IMR-90 (cell line): ENCODE measurements at regions not wholly inside any gene's neighbourhood (a gene's known extent, or its start where the extent isn't known, plus 50 kb on each side); places are given as distances from the start of the nearest gene placed in this dataset.

Experiments
- ATAC-seq: fragments of 200-7000 bp; cut with Tn5 transposase; 2 replicates; pipeline ENCODE4 v1.9.1; 2020; ENCODE audit warnings: low read depth, mild to moderate bottlenecking, moderate library complexity
- BruUV-seq: library from RNA; stranded (reverse); fragments of 400-500 nt; replicated peaks from 2 replicates; lab custom pipeline; 2021; lab: Mats Ljungman, UMichigan
- CTCF ChIA-PET: fragments of 300-600 bp; formaldehyde crosslinking; extraction: SDS; loops from one replicate; lab custom pipeline; 2021; ENCODE audit warnings: antibody characterized with exemption; lab: Yijun Ruan, JAX
- POLR2A ChIA-PET: fragments of 300-600 bp; sonication (Branson Sonifier 250); formaldehyde crosslinking; loops from one replicate; lab custom pipeline; 2022; ENCODE audit warnings: antibody characterized with exemption; ENCODE audit not compliant: unreplicated experiment; lab: Charles Lee
- DNase-seq: peaks from one replicate; pipeline ENCODE4 v3.0.0; 2013
- H2AFZ ChIP-seq: replicated peaks from 2 replicates; pipeline ENCODE3; 2013; ENCODE audit warnings: low read length, mild to moderate bottlenecking; ENCODE audit not compliant: poor library complexity
- H2AK5ac ChIP-seq: 2 replicates; pipeline ENCODE4 v1.6.1; 2013; ENCODE audit warnings: low read depth, low read length, inconsistent platforms
- H2AK9ac ChIP-seq: replicated peaks from 2 replicates; pipeline ENCODE3; 2013; ENCODE audit warnings: mild to moderate bottlenecking, low read depth, low read length, moderate library complexity; ENCODE audit not compliant: poor library complexity
- H2BK120ac ChIP-seq: 2 replicates; pipeline ENCODE4 v1.6.1; 2013; ENCODE audit warnings: low read depth, low read length, inconsistent platforms
- H2BK15ac ChIP-seq: 3 replicates; pipeline ENCODE4 v1.6.1; 2013; ENCODE audit warnings: low read depth, low read length, inconsistent platforms
- H2BK20ac ChIP-seq: 2 replicates; pipeline ENCODE4 v1.6.1; 2013; ENCODE audit warnings: low read depth, mild to moderate bottlenecking, inconsistent platforms, low read length, moderate library complexity
- H2BK5ac ChIP-seq: 2 replicates; pipeline ENCODE4 v1.6.1; 2013; ENCODE audit warnings: mild to moderate bottlenecking, low read depth, low read length, inconsistent platforms; ENCODE audit not compliant: poor library complexity, severe bottlenecking
- H3K14ac ChIP-seq: replicated peaks from 2 replicates; pipeline ENCODE4 v1.6.1; 2013; ENCODE audit warnings: low read depth, low read length, inconsistent platforms
- H3K18ac ChIP-seq: 2 replicates; pipeline ENCODE4 v1.6.1; 2013; ENCODE audit warnings: low read depth, low read length, control low read depth
- H3K23ac ChIP-seq: 2 replicates; pipeline ENCODE4 v1.6.1; 2013; ENCODE audit warnings: low read depth, low read length, inconsistent platforms
- H3K27ac ChIP-seq: 2 replicates; pipeline ENCODE4 v1.5.1; 2013; ENCODE audit warnings: mild to moderate bottlenecking, control low read depth, low read length; ENCODE audit not compliant: insufficient read depth
- H3K27me3 ChIP-seq: 2 replicates; pipeline ENCODE4 v1.6.1; 2013; ENCODE audit warnings: low read length; ENCODE audit not compliant: control insufficient read depth, insufficient read depth
- H3K36me3 ChIP-seq: 2 replicates; pipeline ENCODE4 v1.6.1; 2013; ENCODE audit warnings: low read length, mixed read lengths; ENCODE audit not compliant: control insufficient read depth, insufficient read depth
- H3K4ac ChIP-seq: 2 replicates; pipeline ENCODE4 v1.6.1; 2013; ENCODE audit warnings: low read depth, low read length, inconsistent platforms
- H3K4me1 ChIP-seq: 2 replicates; pipeline ENCODE4 v1.6.1; 2013; ENCODE audit warnings: low read length, mixed read lengths; ENCODE audit not compliant: control insufficient read depth, insufficient read depth
- H3K4me2 ChIP-seq: 2 replicates; pipeline ENCODE4 v1.6.1; 2013; ENCODE audit warnings: low read depth, mild to moderate bottlenecking, control low read depth, low read length, moderate library complexity
- H3K4me3 ChIP-seq: 2 replicates; pipeline ENCODE4 v1.5.1; 2013; ENCODE audit warnings: low read depth, mild to moderate bottlenecking, control low read depth, low read length, moderate library complexity; ENCODE audit not compliant: insufficient read depth
- H3K56ac ChIP-seq: 2 replicates; pipeline ENCODE4 v1.6.1; 2013; ENCODE audit warnings: low read length, inconsistent platforms; ENCODE audit not compliant: insufficient read depth; ENCODE audit errors: extremely low read depth
- H3K79me1 ChIP-seq, 2 experiments: 2 replicates each; pipeline ENCODE4 v1.6.1; 2013; ENCODE audit warnings: low read length in 2 of 2, inconsistent platforms in 1 of 2, low read depth in 1 of 2
- H3K9ac ChIP-seq: 2 replicates; pipeline ENCODE4 v1.6.1; 2013; ENCODE audit warnings: low read depth, low read length, control low read depth
- H3K9me1 ChIP-seq: 2 replicates; pipeline ENCODE4 v1.6.1; 2013; ENCODE audit warnings: low read length, inconsistent platforms; ENCODE audit not compliant: insufficient read depth
- H3K9me3 ChIP-seq: 2 replicates; pipeline ENCODE4 v1.6.1; 2013; ENCODE audit warnings: low read length; ENCODE audit not compliant: control insufficient read depth, insufficient read depth
- H4K20me1 ChIP-seq: 2 replicates; pipeline ENCODE4 v1.6.1; 2013; ENCODE audit warnings: low read length, inconsistent platforms; ENCODE audit not compliant: insufficient read depth
- H4K5ac ChIP-seq: 2 replicates; pipeline ENCODE4 v1.6.1; 2013; ENCODE audit warnings: mild to moderate bottlenecking, low read depth, low read length, control low read depth
- H4K8ac ChIP-seq, 2 experiments: 2 replicates each; pipeline ENCODE4 v1.6.1; 2013; ENCODE audit warnings: low read depth in 2 of 2, low read length in 2 of 2, control low read depth in 1 of 2, inconsistent platforms in 1 of 2
- H4K91ac ChIP-seq: 2 replicates; pipeline ENCODE4 v1.6.1; 2013; ENCODE audit warnings: low read depth, low read length, inconsistent platforms; ENCODE audit not compliant: insufficient read depth
- BHLHE40 ChIP-seq: fragments of 150-350 bp; IDR thresholded peaks from 2 replicates; pipeline ENCODE4 v1.6.1; 2016; ENCODE audit warnings: mild to moderate bottlenecking, low read depth, low read length
- CEBPB ChIP-seq: IDR thresholded peaks from 2 replicates; pipeline ENCODE4 v1.6.1; 2012; ENCODE audit warnings: low read depth, low read length, improper control_type of control experiment
- CHD1 ChIP-seq: IDR thresholded peaks from 2 replicates; pipeline ENCODE4 v1.6.1; 2012; ENCODE audit warnings: low read depth, low read length, improper control_type of control experiment
- CTCF ChIP-seq: conservative IDR thresholded peaks from 2 replicates; pipeline ENCODE4 v1.5.1; 2012; ENCODE audit warnings: mild to moderate bottlenecking, low read depth, low read length, improper control_type of control experiment
- ELK1 ChIP-seq: fragments of 150-350 bp; IDR thresholded peaks from 2 replicates; pipeline ENCODE4 v1.6.1; 2016; ENCODE audit warnings: low read depth, mild to moderate bottlenecking, low read length, moderate library complexity, borderline replicate concordance
- FOS ChIP-seq: fragments of 150-350 bp; IDR thresholded peaks from 2 replicates; pipeline ENCODE4 v1.6.1; 2016; ENCODE audit warnings: low read depth, low read length
- MAFK ChIP-seq: IDR thresholded peaks from 2 replicates; pipeline ENCODE4 v1.6.1; 2012; ENCODE audit warnings: low read depth, low read length, improper control_type of control experiment
- MAZ ChIP-seq: IDR thresholded peaks from 2 replicates; pipeline ENCODE4 v1.6.1; 2012; ENCODE audit warnings: low read depth, mild to moderate bottlenecking, low read length, improper control_type of control experiment, moderate library complexity, borderline replicate concordance
- MXI1 ChIP-seq: IDR thresholded peaks from 2 replicates; pipeline ENCODE4 v1.6.1; 2012; ENCODE audit warnings: low read depth, mild to moderate bottlenecking, low read length, moderate library complexity, borderline replicate concordance
- NFE2L2 ChIP-seq: fragments of 150-350 bp; IDR thresholded peaks from 2 replicates; pipeline ENCODE4 v1.6.1; 2016; ENCODE audit warnings: low read depth, mild to moderate bottlenecking, low read length
- POLR2A ChIP-seq: IDR thresholded peaks from 2 replicates; pipeline ENCODE4 v1.6.1; 2012; ENCODE audit warnings: mild to moderate bottlenecking, low read depth, low read length
- RAD21 ChIP-seq: IDR thresholded peaks from 2 replicates; pipeline ENCODE4 v1.6.1; 2012; ENCODE audit warnings: low read length, improper control_type of control experiment
- RCOR1 ChIP-seq: IDR thresholded peaks from 2 replicates; pipeline ENCODE4 v1.6.1; 2012; ENCODE audit warnings: mild to moderate bottlenecking, low read length, improper control_type of control experiment; ENCODE audit not compliant: insufficient replicate concordance
- RFX5 ChIP-seq: IDR thresholded peaks from 2 replicates; pipeline ENCODE4 v1.8.0; 2012; ENCODE audit warnings: low read depth, mild to moderate bottlenecking, low read length, moderate library complexity
- SMC3 ChIP-seq: fragments of 150-350 bp; IDR thresholded peaks from 2 replicates; pipeline ENCODE4 v1.6.1; 2016; ENCODE audit warnings: low read depth, mild to moderate bottlenecking, antibody characterized with exemption, low read length, moderate library complexity
- USF2 ChIP-seq: fragments of 150-350 bp; IDR thresholded peaks from 2 replicates; pipeline ENCODE4 v1.6.1; 2017; ENCODE audit warnings: mild to moderate bottlenecking, antibody characterized with exemption, low read length, low read depth
- WGBS, 2 experiments: methylation state at CpG; one replicate each; pipeline versions ENCODE4 v1.1.5 to v1.1.7; 2013; ENCODE audit warnings: missing lambda C conversion rate in 2 of 2; ENCODE audit not compliant: insufficient read length in 1 of 2; ENCODE audit errors: extremely low coverage in 2 of 2; 5-methylcytosine and 5-hydroxymethylcytosine counted together
- dilution Hi-C: fragments of 300-500 bp; cut with HindIII; formaldehyde crosslinking; loops from one replicate; pipeline ENCODE4 v1.14.3; 2018; ENCODE audit warnings: low sequenced_read_pairs; ENCODE audit not compliant: unreplicated experiment
- in situ Hi-C: fragments of 300-500 bp; cut with MboI; formaldehyde crosslinking; loops from 3 replicates; pipeline ENCODE4 v1.14.3; 2019; ENCODE audit warnings: low sequenced_read_pairs, inconsistent platforms, mixed read lengths
- intact Hi-C: fragments of 100-400 bp; cut with micrococcal nuclease; formaldehyde crosslinking; loops from 2 replicates; pipeline ENCODE4 v1.10.0; 2022

GRCh38 chr7:114783508-114783907 is 138.4 kb upstream of the MDFIC start:
- Histone ChIP-seq H3K9me1 (no peaks in the 10 kb centered on the region), H3K4ac (no peak overlapping the region), H3K4me3 (no peak overlapping the region), H3K27ac (no peak overlapping the region), H3K36me3 (no peaks in the 10 kb centered on the region), H4K8ac (no peak overlapping the region), H3K23ac (no peak overlapping the region), H4K20me1 (no peaks in the 10 kb centered on the region), H4K91ac (no peak overlapping the region), H3K9me3 (no peaks in the 10 kb centered on the region), H2BK15ac (no peak overlapping the region), H3K4me1 (no peaks in the 10 kb centered on the region), H3K56ac (no peak overlapping the region), H3K18ac (no peak overlapping the region), H2AK5ac (no peak overlapping the region), H4K5ac (no peak overlapping the region), H2BK20ac (no peak overlapping the region), H3K4me2 (no peak overlapping the region), H2AFZ (no peak overlapping the region), H3K27me3 (no peaks in the 10 kb centered on the region), H2BK120ac (no peak overlapping the region), H2BK5ac (no peak overlapping the region), H2AK9ac (no peak overlapping the region), H3K79me1 (no peaks in the 10 kb centered on the region), H3K9ac (no peak overlapping the region), H3K14ac (no peak overlapping the region)
- dilution Hi-C loops, result no loop called here
- TF ChIP-seq CHD1 (no peak), ELK1 (no peak), CEBPB (no peak), RFX5 (no peak), NFE2L2 (no peak), MAZ (no peak), CTCF (no peak), RAD21 (no peak), USF2 (no peak), POLR2A (no peak), BHLHE40 (no peak), MXI1 (no peak), RCOR1 (no peak), FOS (no peak), SMC3 (no peak), MAFK (no peak)
- ATAC-seq (no peak), DNase-seq (no peak)
- in situ Hi-C loops, result no loop called here
- ChIA-PET CTCF (no interaction called here), POLR2A (no interaction called here)
- intact Hi-C loops, result no loop called here
- no TSS peak for BruUV-seq
- WGBS, 2 experiments, result 80% methylated on average over 1 of the region's 4 CpGs; no CpG with 5 or more reads in 1 of the 2 experiments
